ENCODE measurements at regions not wholly inside any gene's neighbourhood (a gene's known extent, or its start where the extent isn't known, plus 50 kb on each side); places are given as distances from the start of the nearest gene placed in this dataset.

DNA sequence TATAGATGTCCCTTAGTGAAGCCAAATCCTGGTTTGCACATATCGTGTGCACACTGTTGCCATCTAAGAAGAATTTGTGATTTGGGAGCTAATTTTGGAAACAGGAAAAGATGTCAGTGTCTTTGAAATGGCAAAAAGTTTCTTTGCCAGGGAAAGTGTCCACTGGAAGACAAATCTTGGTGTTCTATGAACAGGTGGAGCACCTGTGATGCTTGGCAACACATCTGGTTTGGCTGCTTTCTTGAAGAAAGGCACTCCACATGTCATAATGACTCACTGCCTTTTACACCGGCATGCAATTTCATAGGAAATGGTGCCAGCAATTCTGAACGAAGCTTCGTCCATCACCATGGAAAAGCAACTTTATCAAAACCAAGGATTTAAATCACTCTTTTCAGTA, 1040.0 kb upstream of the MAP3K7 start:
- TF ChIP-seq, protein P1, sequence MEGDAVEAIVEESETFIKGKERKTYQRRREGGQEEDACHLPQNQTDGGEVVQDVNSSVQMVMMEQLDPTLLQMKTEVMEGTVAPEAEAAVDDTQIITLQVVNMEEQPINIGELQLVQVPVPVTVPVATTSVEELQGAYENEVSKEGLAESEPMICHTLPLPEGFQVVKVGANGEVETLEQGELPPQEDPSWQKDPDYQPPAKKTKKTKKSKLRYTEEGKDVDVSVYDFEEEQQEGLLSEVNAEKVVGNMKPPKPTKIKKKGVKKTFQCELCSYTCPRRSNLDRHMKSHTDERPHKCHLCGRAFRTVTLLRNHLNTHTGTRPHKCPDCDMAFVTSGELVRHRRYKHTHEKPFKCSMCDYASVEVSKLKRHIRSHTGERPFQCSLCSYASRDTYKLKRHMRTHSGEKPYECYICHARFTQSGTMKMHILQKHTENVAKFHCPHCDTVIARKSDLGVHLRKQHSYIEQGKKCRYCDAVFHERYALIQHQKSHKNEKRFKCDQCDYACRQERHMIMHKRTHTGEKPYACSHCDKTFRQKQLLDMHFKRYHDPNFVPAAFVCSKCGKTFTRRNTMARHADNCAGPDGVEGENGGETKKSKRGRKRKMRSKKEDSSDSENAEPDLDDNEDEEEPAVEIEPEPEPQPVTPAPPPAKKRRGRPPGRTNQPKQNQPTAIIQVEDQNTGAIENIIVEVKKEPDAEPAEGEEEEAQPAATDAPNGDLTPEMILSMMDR (optimal IDR thresholded peaks at IDR 0.05 in 1 of 3, IDR thresholded peaks at IDR 0.05 in 1 of 3, conservative IDR thresholded peaks at IDR 0.05 in 1 of 3; ENCODE audit: extremely low read depth in 1 of 3, insufficient read depth in 2 of 3, low read length in 3 of 3): no peak
- no peak for TF ChIP-seq EZH2 (IDR thresholded peaks at IDR 0.05; ENCODE audit: low read length)

Measured in keratinocyte (primary cell).